ENCODE measurements at regions not wholly inside any gene's neighbourhood (a gene's known extent, or its start where the extent isn't known, plus 50 kb on each side); places are given as distances from the start of the nearest gene placed in this dataset.

GRCh38 chr4:11328401-11328800, 100.3 kb downstream of the HS3ST1 start:
- no peak for TF ChIP-seq CTCF (IDR thresholded peaks at IDR 0.05)
- ATAC-seq (ENCODE audit: low FRiP score): no peak
- DNase-seq (ENCODE audit: low spot score): no peak

- no peak for DNase-seq (ENCODE audit: low spot score)
- ATAC-seq (ENCODE audit: low FRiP score): no peak
- TF ChIP-seq CTCF (IDR thresholded peaks at IDR 0.05): no peak
These were observed 102.7 kb downstream of the HS3ST1 start for GRCh38 chr4:11326021-11326420.

- DNase-seq (ENCODE audit: low spot score): no peak
- no peak for TF ChIP-seq CTCF (IDR thresholded peaks at IDR 0.05)
- ATAC-seq (ENCODE audit: low FRiP score): no peak
These were observed 104.9 kb downstream of the HS3ST1 start for GRCh38 chr4:11323771-11324170.

- TF ChIP-seq CTCF (IDR thresholded peaks at IDR 0.05): no peak
- ATAC-seq (ENCODE audit: low FRiP score): no peak
- no peak for DNase-seq (ENCODE audit: low spot score)
These were observed 115.3 kb downstream of the HS3ST1 start for GRCh38 chr4:11313157-11313943.

GRCh38 chr4:11312389-11312788, 116.3 kb downstream of the HS3ST1 start:
- DNase-seq (ENCODE audit: low spot score): no peak
- no peak for TF ChIP-seq CTCF (IDR thresholded peaks at IDR 0.05)
- peak; percentile 93 for ATAC-seq (ENCODE audit: low FRiP score)

GRCh38 chr4:11301075-11301660, 127.5 kb downstream of the HS3ST1 start:
- no peak for DNase-seq (ENCODE audit: low spot score)
- ATAC-seq (ENCODE audit: low FRiP score): no peak
- no peak for TF ChIP-seq CTCF (IDR thresholded peaks at IDR 0.05)

GRCh38 chr4:11299836-11300235, 128.9 kb downstream of the HS3ST1 start:
- TF ChIP-seq CTCF (IDR thresholded peaks at IDR 0.05): no peak
- DNase-seq (ENCODE audit: low spot score) (no peak), ATAC-seq (ENCODE audit: low FRiP score) (no peak)
